DOHH2 (cell line): ENCODE measurements at regions not wholly inside any gene's neighbourhood (a gene's known extent, or its start where the extent isn't known, plus 50 kb on each side); places are given as distances from the start of the nearest gene placed in this dataset.

Experiments used
- H3F3A ChIP-seq: fragments of 200-600 bp; sonication (generic), shearing (Covaris generic); 2 replicates; pipeline ENCODE4 v1.6.0; 2016; ENCODE audit warnings: antibody characterized with exemption, mild to moderate bottlenecking; ENCODE audit not compliant: control insufficient read depth, insufficient read depth
- H3K27ac ChIP-seq: fragments of 200-600 bp; sonication (generic); 2 replicates; pipeline ENCODE4 v1.5.1; 2014; ENCODE audit warnings: low read depth, mild to moderate bottlenecking, low read length, moderate library complexity
- H3K27me3 ChIP-seq: fragments of 200-600 bp; sonication (generic); 2 replicates; pipeline ENCODE4 v1.6.1; 2014; ENCODE audit warnings: mild to moderate bottlenecking, low read length, mixed read lengths; ENCODE audit not compliant: control insufficient read depth
- H3K36me3 ChIP-seq: fragments of 200-600 bp; sonication (generic); 2 replicates; pipeline ENCODE4 v1.6.1; 2014; ENCODE audit warnings: mild to moderate bottlenecking, low read length, moderate library complexity, mixed read lengths; ENCODE audit not compliant: control insufficient read depth
- H3K4me1 ChIP-seq: fragments of 200-600 bp; sonication (generic); 2 replicates; pipeline ENCODE4 v1.6.1; 2014; ENCODE audit warnings: mild to moderate bottlenecking, low read length, mixed read lengths; ENCODE audit not compliant: control insufficient read depth
- H3K4me2 ChIP-seq: fragments of 200-600 bp; sonication (generic); 2 replicates; pipeline ENCODE4 v1.6.0; 2014; ENCODE audit warnings: mild to moderate bottlenecking, low read length, moderate library complexity
- H3K4me3 ChIP-seq: fragments of 200-600 bp; sonication (generic); 2 replicates; pipeline ENCODE4 v1.5.1; 2014; ENCODE audit warnings: mild to moderate bottlenecking, low read length, mixed read lengths
- H3K79me2 ChIP-seq: fragments of 200-600 bp; sonication (generic); 2 replicates; pipeline ENCODE4 v1.6.1; 2014; ENCODE audit warnings: mild to moderate bottlenecking, low read length, mixed read lengths; ENCODE audit not compliant: control insufficient read depth
- H3K9me2 ChIP-seq: fragments of 200-600 bp; sonication (generic); replicated peaks from 2 replicates; pipeline ENCODE4 v1.6.1; 2014; ENCODE audit warnings: mild to moderate bottlenecking, low read length, mixed read lengths; ENCODE audit not compliant: control insufficient read depth
- H3K9me3 ChIP-seq: fragments of 200-600 bp; sonication (generic); 2 replicates; pipeline ENCODE4 v1.6.1; 2014; ENCODE audit warnings: antibody characterized with exemption, low read length, mixed read lengths; ENCODE audit not compliant: control insufficient read depth, insufficient read depth
- H4K20me1 ChIP-seq: fragments of 200-600 bp; sonication (generic); 2 replicates; pipeline ENCODE4 v1.6.0; 2014; ENCODE audit warnings: low read depth, mild to moderate bottlenecking, antibody characterized with exemption, low read length, moderate library complexity; ENCODE audit not compliant: control insufficient read depth, insufficient read depth
- EZH2phosphoT487 ChIP-seq: fragments of 200-600 bp; sonication (generic); IDR thresholded peaks from 2 replicates; pipeline ENCODE4 v1.6.1; 2017; ENCODE audit warnings: borderline replicate concordance, mild to moderate bottlenecking, antibody characterized with exemption, low read length, moderate library complexity, mixed read lengths
- TF ChIP-seq, protein P1 (sequence below): fragments of 200-600 bp; sonication (generic); IDR thresholded peaks from one replicate; pipeline ENCODE4 v1.5.1; 2014; ENCODE audit warnings: antibody characterized with exemption, mild to moderate bottlenecking, low read depth, low read length; ENCODE audit not compliant: poor library complexity, severe bottlenecking

DNA sequence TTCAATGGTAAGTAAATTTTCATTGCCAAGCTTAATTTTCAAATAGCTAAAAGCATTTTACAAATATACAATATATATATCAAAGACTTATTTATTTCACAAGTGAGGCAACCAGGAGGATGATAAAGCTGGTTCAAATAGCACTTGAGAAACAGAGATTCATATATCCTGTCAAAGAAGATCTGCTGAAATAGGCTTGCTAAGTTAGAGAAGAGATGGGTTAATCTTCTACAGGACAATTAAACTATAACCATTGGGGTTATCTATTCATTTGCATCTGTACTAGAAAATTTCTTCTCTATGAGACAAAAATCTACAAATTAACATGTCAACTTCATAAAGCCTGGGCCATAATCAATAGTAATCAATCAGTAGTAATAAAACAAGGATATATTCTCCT lies 637.7 kb upstream of the UBE2E2 start:
- H3K4me2 ChIP-seq, result no peak overlapping the region
- no peaks in the 10 kb centered on the region for H3K27me3 ChIP-seq
- H3K4me3 ChIP-seq, result no peak overlapping the region
- no peaks in the 10 kb centered on the region for H3K79me2 ChIP-seq
- no peak for TF ChIP-seq EZH2phosphoT487
- TF ChIP-seq, protein P1, sequence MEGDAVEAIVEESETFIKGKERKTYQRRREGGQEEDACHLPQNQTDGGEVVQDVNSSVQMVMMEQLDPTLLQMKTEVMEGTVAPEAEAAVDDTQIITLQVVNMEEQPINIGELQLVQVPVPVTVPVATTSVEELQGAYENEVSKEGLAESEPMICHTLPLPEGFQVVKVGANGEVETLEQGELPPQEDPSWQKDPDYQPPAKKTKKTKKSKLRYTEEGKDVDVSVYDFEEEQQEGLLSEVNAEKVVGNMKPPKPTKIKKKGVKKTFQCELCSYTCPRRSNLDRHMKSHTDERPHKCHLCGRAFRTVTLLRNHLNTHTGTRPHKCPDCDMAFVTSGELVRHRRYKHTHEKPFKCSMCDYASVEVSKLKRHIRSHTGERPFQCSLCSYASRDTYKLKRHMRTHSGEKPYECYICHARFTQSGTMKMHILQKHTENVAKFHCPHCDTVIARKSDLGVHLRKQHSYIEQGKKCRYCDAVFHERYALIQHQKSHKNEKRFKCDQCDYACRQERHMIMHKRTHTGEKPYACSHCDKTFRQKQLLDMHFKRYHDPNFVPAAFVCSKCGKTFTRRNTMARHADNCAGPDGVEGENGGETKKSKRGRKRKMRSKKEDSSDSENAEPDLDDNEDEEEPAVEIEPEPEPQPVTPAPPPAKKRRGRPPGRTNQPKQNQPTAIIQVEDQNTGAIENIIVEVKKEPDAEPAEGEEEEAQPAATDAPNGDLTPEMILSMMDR, result no peak
- H3K9me3 ChIP-seq, result no peaks in the 10 kb centered on the region
- H3K4me1 ChIP-seq, result no peaks in the 10 kb centered on the region
- H3K9me2 ChIP-seq, result no peaks in the 10 kb centered on the region
- no peaks in the 10 kb centered on the region for H4K20me1 ChIP-seq
- no peak overlapping the region for H3K27ac ChIP-seq
- H3K36me3 ChIP-seq, result no peaks in the 10 kb centered on the region
- no peaks in the 10 kb centered on the region for H3F3A ChIP-seq

DNA sequence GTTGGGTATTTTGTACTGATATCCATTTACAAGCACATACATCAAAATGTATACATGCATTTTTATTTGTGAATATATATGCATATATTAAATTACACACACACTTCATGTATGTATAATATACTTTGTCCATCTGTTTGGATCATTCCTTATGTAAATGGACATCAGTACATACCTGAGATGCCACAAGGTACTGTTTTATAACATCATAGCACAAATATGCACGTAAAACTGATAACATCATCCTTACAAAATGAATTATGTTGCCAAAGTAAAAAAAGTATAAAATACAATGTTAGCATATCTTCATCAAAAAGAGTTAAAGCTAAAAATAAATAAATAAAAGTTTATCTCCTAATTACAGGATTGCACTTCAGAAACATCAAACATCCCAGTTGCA lies 634.8 kb upstream of the UBE2E2 start:
- no peak overlapping the region for H3K27ac ChIP-seq
- H3K9me2 ChIP-seq, result no peaks in the 10 kb centered on the region
- no peaks in the 10 kb centered on the region for H4K20me1 ChIP-seq
- no peaks in the 10 kb centered on the region for H3K79me2 ChIP-seq
- H3K36me3 ChIP-seq, result no peaks in the 10 kb centered on the region
- H3K27me3 ChIP-seq, result no peaks in the 10 kb centered on the region
- TF ChIP-seq, protein P1, result no peak
- TF ChIP-seq EZH2phosphoT487, result no peak
- H3K4me1 ChIP-seq, result no peaks in the 10 kb centered on the region
- no peak overlapping the region for H3K4me2 ChIP-seq
- no peaks in the 10 kb centered on the region for H3K9me3 ChIP-seq
- no peak overlapping the region for H3K4me3 ChIP-seq
- no peaks in the 10 kb centered on the region for H3F3A ChIP-seq

- no peaks in the 10 kb centered on the region for H3K9me2 ChIP-seq
- H4K20me1 ChIP-seq, result no peaks in the 10 kb centered on the region
- H3K27ac ChIP-seq, result no peak overlapping the region
- no peaks in the 10 kb centered on the region for H3K79me2 ChIP-seq
- H3K4me1 ChIP-seq, result no peaks in the 10 kb centered on the region
- H3K36me3 ChIP-seq, result no peaks in the 10 kb centered on the region
- no peaks in the 10 kb centered on the region for H3K27me3 ChIP-seq
- H3K4me2 ChIP-seq, result no peak overlapping the region
- no peaks in the 10 kb centered on the region for H3K9me3 ChIP-seq
- TF ChIP-seq EZH2phosphoT487, result no peak
- TF ChIP-seq, protein P1, result no peak
- H3F3A ChIP-seq, result no peaks in the 10 kb centered on the region
- H3K4me3 ChIP-seq, result no peak overlapping the region
Observed at GRCh38 chr3:22569570-22569969, 633.6 kb upstream of the UBE2E2 start.

DNA sequence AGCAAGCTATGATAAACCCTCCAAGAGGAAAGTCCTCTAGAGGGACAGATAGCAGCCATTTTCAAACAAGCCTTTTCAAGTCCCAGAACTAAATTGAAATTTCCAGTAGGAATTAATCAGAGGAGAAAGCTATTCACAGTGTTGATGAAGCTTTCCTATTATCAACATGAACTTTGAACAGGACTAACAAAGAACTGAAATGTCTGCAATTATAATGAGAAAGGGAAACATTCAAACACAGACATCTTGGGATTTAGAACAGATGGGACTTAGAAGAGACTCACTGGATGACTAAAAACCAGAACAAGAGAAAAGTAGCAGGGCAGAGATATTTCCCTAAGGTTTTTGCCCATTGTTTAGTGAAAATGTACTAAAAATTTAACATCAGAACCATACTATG lies 622.1 kb upstream of the UBE2E2 start:
- no peak overlapping the region for H3K4me2 ChIP-seq

More for the DNA sequence above, 622.1 kb upstream of the UBE2E2 start:
- no peaks in the 10 kb centered on the region for H3K9me3 ChIP-seq
- no peaks in the 10 kb centered on the region for H3K4me1 ChIP-seq
- no peaks in the 10 kb centered on the region for H3K9me2 ChIP-seq
- H3K79me2 ChIP-seq, result no peaks in the 10 kb centered on the region
- H3K4me3 ChIP-seq, result no peak overlapping the region
- no peaks in the 10 kb centered on the region for H3F3A ChIP-seq
- no peaks in the 10 kb centered on the region for H3K36me3 ChIP-seq
- no peaks in the 10 kb centered on the region for H4K20me1 ChIP-seq
- TF ChIP-seq, protein P1, result no peak
- no peak for TF ChIP-seq EZH2phosphoT487
- no peaks in the 10 kb centered on the region for H3K27me3 ChIP-seq
- H3K27ac ChIP-seq, result no peak overlapping the region
